ENCODE measurements at regions not wholly inside any gene's neighbourhood (a gene's known extent, or its start where the extent isn't known, plus 50 kb on each side); places are given as distances from the start of the nearest gene placed in this dataset.
"Not testable (repeated sequence)": the region's sequence is repeated elsewhere in the genome, so short reads cannot be mapped to it uniquely, and the experiment has no call there.

DNA sequence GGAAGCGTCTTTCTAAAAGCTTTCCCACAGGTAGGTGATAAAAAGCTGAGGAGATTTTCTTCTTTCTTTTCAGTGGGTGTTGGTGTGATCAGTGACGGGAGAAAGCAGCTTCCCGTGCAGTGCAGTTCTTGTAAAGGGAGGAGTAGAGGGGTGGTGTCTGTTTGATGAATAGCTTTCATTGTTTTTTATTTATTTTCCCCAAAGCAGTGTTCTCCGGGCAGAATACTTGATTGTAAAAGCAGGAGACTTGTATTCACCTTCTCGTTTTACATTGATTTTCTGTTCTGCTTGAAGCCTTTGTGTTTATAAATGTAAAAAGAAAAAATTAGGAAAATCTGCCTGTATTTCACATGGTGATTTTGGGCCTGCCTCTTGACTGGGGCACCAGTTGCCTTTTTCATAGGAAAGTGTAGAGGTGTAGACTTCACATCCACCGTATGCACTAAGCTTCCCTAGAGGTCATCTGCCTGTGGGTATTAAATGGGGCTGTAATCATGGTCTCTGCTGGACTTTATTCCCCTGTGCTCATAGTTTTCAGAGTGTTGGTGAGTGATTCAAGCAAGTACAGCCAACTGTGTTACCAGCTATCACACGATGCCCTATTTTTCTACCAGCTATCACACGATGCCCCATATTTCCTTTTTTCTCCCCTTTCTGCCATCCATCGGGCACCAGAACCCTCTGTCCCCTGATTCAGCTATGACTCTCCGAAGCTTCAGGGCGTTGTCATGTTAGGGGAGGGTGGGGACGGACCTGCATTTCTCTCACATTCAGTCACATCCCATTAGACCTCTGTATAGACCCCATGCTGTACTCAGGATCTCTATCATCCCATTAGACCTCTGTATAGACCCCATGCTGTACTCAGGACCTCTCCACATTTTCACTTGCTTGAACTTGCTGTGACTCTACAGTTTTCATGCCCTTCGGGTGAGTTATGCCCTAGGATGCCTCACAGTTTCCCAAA is 526.5 kb downstream of the TRIML1 start:
- Histone ChIP-seq H3K9me3 (no peaks in the 10 kb centered on the region), H3K4me3 (no peak overlapping the region), H3K27me3 (no peaks in the 10 kb centered on the region), H3K4me1 (no peaks in the 10 kb centered on the region), H3K36me3 (no peaks in the 10 kb centered on the region), H3K27ac (no peak overlapping the region)
- no peak for DNase-seq (ENCODE audit: low spot score in 2 of 2)
- TF ChIP-seq, protein P1, sequence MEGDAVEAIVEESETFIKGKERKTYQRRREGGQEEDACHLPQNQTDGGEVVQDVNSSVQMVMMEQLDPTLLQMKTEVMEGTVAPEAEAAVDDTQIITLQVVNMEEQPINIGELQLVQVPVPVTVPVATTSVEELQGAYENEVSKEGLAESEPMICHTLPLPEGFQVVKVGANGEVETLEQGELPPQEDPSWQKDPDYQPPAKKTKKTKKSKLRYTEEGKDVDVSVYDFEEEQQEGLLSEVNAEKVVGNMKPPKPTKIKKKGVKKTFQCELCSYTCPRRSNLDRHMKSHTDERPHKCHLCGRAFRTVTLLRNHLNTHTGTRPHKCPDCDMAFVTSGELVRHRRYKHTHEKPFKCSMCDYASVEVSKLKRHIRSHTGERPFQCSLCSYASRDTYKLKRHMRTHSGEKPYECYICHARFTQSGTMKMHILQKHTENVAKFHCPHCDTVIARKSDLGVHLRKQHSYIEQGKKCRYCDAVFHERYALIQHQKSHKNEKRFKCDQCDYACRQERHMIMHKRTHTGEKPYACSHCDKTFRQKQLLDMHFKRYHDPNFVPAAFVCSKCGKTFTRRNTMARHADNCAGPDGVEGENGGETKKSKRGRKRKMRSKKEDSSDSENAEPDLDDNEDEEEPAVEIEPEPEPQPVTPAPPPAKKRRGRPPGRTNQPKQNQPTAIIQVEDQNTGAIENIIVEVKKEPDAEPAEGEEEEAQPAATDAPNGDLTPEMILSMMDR (IDR thresholded peaks at IDR 0.05) = no peak
- intact Hi-C loops (cut with DNase I; ENCODE audit: low total_unique reads) = no loop called here

DNA sequence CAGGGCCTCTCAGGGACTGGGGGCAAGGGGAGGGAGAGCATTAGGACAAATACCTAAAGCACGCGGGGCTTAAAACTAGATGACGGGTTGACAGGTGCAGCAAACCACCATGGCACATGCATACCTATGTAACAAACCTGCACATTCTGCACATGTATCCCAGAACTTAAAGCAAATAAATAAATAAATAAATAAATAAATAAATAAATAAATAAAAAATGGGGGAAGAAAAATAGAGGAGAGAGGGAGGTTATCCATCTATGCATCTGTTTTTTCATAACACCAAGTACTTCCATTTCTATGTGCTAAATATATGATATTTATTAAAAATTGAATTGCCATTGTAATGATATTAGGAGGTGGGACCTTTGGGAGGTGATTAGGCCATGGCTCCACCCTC is 539.5 kb downstream of the TRIML1 start:
- DNase-seq (ENCODE audit: low spot score in 2 of 2); H3K36me3 ChIP-seq; H3K4me1 ChIP-seq; intact Hi-C loops (cut with DNase I; ENCODE audit: low total_unique reads); H3K9me3 ChIP-seq; H3K4me3 ChIP-seq; H3K27me3 ChIP-seq; H3K27ac ChIP-seq: not testable (repeated sequence)

DNA sequence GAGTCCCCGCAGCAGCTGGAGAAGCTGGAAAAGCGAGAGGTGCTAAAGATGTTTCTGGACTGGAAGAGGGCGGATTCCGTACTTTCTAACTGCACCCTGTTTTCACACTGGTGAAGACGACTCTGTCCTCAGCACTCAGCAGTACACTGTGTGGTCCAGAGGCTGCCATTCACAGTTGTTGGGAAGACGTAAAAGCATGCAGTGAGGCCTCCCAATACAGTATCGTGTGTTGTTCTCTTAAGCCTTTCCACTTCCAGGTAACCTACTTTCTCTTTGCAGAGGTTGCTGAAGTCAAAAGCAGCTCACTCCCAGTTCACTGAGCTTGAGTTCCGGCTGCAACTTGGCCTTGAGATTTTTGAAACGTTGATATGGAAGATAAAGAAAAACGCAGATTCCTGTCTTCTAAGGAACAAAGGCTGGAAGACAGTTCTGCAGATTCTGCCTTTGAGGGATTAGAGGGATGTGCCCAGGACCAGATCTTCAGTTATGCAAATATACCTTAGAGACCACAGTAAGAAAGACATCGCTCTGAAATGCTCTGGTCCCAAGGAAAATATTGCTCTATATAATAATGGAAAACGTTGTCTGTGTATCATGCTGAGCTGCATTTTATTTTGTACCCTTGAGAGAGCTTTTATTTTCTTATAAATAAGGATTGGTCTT is 540.9 kb downstream of the TRIML1 start:
- H3K4me3 ChIP-seq = no peak overlapping the region
- DNase-seq (ENCODE audit: low spot score in 2 of 2) = no peak
- H3K36me3 ChIP-seq = no peaks in the 10 kb centered on the region
- H3K4me1 ChIP-seq = no peaks in the 10 kb centered on the region
- H3K27ac ChIP-seq = no peak overlapping the region
- no peaks in the 10 kb centered on the region for H3K27me3 ChIP-seq
- intact Hi-C loops (cut with DNase I; ENCODE audit: low total_unique reads) = no loop called here
- no peaks in the 10 kb centered on the region for H3K9me3 ChIP-seq
- no peak for TF ChIP-seq POLR2A (IDR thresholded peaks at IDR 0.05)
- no peak for TF ChIP-seq POLR2AphosphoS5 (IDR thresholded peaks at IDR 0.05)
- TF ChIP-seq, protein P1 (IDR thresholded peaks at IDR 0.05) = no peak

DNA sequence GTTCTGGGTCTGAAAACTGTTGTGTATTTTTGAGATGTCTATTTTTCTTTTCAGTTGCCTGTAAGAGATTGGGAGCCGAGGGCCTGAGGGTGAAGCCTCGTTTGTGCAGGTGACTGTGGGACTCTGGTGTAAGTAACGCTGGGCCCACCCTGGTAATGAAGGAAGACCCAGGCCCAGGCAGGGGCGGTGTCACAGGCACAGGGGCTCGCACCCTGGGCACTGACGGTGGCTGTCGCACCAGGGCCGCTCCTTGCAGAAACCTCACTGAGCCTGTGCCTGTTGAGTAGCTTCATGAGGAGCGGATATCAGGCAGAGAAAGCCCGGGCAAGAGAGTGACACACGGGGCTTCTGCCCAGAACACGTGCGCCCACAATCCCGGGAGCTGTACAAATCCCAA is 541.4 kb downstream of the TRIML1 start:
- H3K27ac ChIP-seq = no peak overlapping the region
- H3K27me3 ChIP-seq = no peaks in the 10 kb centered on the region
- DNase-seq (ENCODE audit: low spot score in 2 of 2) = no peak
- H3K36me3 ChIP-seq = no peaks in the 10 kb centered on the region
- intact Hi-C loops (cut with DNase I; ENCODE audit: low total_unique reads) = no loop called here
- no peaks in the 10 kb centered on the region for H3K9me3 ChIP-seq
- no peak overlapping the region for H3K4me3 ChIP-seq
- no peak for TF ChIP-seq POLR2A (IDR thresholded peaks at IDR 0.05)
- no peak for TF ChIP-seq POLR2AphosphoS5 (IDR thresholded peaks at IDR 0.05)
- TF ChIP-seq, protein P1 (IDR thresholded peaks at IDR 0.05) = no peak
- no peaks in the 10 kb centered on the region for H3K4me1 ChIP-seq

DNA sequence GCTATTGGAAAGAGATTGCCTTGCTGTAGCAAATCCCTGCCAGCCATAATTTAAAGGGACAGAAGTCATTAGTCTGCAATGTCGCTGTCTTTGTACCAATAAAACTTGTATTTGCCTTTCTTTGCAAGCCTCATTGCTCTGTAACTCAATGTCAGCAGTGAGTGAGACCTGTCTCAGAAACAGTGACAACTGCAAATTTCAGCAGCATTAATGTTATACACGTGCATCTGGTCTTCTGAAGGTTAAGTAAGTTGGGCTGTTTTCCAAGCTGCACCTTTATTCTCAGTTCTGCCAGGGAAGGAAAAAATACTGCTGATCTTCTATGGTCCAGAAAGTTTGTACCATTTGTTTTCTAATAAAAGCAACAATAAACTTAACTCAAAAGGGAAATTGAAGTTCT is 543.1 kb downstream of the TRIML1 start:
- H3K27ac ChIP-seq = no peak overlapping the region
- no peak overlapping the region for H3K4me3 ChIP-seq
- no peaks in the 10 kb centered on the region for H3K27me3 ChIP-seq
- intact Hi-C loops (cut with DNase I; ENCODE audit: low total_unique reads) = no loop called here
- H3K9me3 ChIP-seq = no peaks in the 10 kb centered on the region
- no peaks in the 10 kb centered on the region for H3K4me1 ChIP-seq
- no peak for DNase-seq (ENCODE audit: low spot score in 2 of 2)
- H3K36me3 ChIP-seq = no peaks in the 10 kb centered on the region
- TF ChIP-seq, protein P1 (IDR thresholded peaks at IDR 0.05) = no peak
- no peak for TF ChIP-seq POLR2AphosphoS5 (IDR thresholded peaks at IDR 0.05)
- no peak for TF ChIP-seq POLR2A (IDR thresholded peaks at IDR 0.05)
